WTC11 (cell line): ENCODE measurements at regions not wholly inside any gene's neighbourhood (a gene's known extent, or its start where the extent isn't known, plus 50 kb on each side); places are given as distances from the start of the nearest gene placed in this dataset.

Experiments
- ATAC-seq: fragments of 200-7000 bp; cut with Tn5 transposase; 2 replicates; pipeline ENCODE4 v1.10.0; 2021; ENCODE audit warnings: mild to moderate bottlenecking, moderate library complexity
- CTCF ChIA-PET: fragments of 300-600 bp; sonication (Branson Sonifier 250); formaldehyde crosslinking; loops from one replicate; lab custom pipeline; 2021; ENCODE audit warnings: antibody characterized with exemption; lab: Charles Lee
- POLR2A ChIA-PET: fragments of 350-600 bp; sonication (Branson Sonifier 250); formaldehyde crosslinking; loops from one replicate; lab custom pipeline; 2021; ENCODE audit warnings: antibody characterized with exemption; lab: Charles Lee
- DNase-seq: peaks from one replicate; pipeline ENCODE4 v3.0.0; 2021; ENCODE audit warnings: low spot score
- H3K27ac Mint-ChIP-seq: 2 replicates; pipeline ENCODE4 v1.8.0; 2021; ENCODE audit warnings: mixed read lengths
- H3K27me3 Mint-ChIP-seq: 2 replicates; pipeline ENCODE4 v1.8.0; 2021; ENCODE audit warnings: low read depth, mild to moderate bottlenecking, moderate library complexity, mixed read lengths
- H3K36me3 Mint-ChIP-seq: 2 replicates; pipeline ENCODE4 v1.8.0; 2021; ENCODE audit warnings: mixed read lengths
- H3K4me1 Mint-ChIP-seq: 2 replicates; pipeline ENCODE4 v1.8.0; 2022; ENCODE audit warnings: mixed read lengths
- H3K4me3 Mint-ChIP-seq: 2 replicates; pipeline ENCODE4 v1.8.0; 2021; ENCODE audit warnings: mild to moderate bottlenecking, moderate library complexity, mixed read lengths
- H3K9me3 Mint-ChIP-seq: 2 replicates; pipeline ENCODE4 v1.8.0; 2021; ENCODE audit warnings: mixed read lengths
- ATF2 ChIP-seq: sonication (generic); formaldehyde crosslinking; IDR thresholded peaks from 2 replicates; pipeline ENCODE4 v1.8.1; 2022; ENCODE audit warnings: low read depth, missing genetic modification reagents, borderline replicate concordance
- CDX4 ChIP-seq: fragments of 250-450 bp; sonication (Bioruptor Pico); IDR thresholded peaks from 2 replicates; pipeline ENCODE4 v1.9.0; 2021; ENCODE audit warnings: moderate library complexity, mild to moderate bottlenecking, inconsistent platforms, borderline replicate concordance
- ESRRA ChIP-seq: sonication (generic); formaldehyde crosslinking; IDR thresholded peaks from 2 replicates; pipeline ENCODE4 v1.8.1; 2022; ENCODE audit warnings: mild to moderate bottlenecking, missing genetic modification reagents, borderline replicate concordance
- FOXJ3 ChIP-seq: sonication (generic); formaldehyde crosslinking; IDR thresholded peaks from 2 replicates; pipeline ENCODE4 v1.9.0; 2021; ENCODE audit warnings: missing genetic modification reagents, mild to moderate bottlenecking, borderline replicate concordance
- GTF2I ChIP-seq: fragments of 250-450 bp; sonication (Bioruptor Pico); conservative IDR thresholded peaks from 2 replicates; pipeline ENCODE4 v1.4.0; 2021; ENCODE audit warnings: mild to moderate bottlenecking
- JUN ChIP-seq: sonication (generic); formaldehyde crosslinking; IDR thresholded peaks from 2 replicates; pipeline ENCODE4 v1.8.0; 2023; ENCODE audit warnings: mild to moderate bottlenecking, missing genetic modification reagents
- KAT7 ChIP-seq: sonication (generic); formaldehyde crosslinking; IDR thresholded peaks from 2 replicates; pipeline ENCODE4 v1.8.1; 2023; ENCODE audit warnings: missing genetic modification reagents, mild to moderate bottlenecking, borderline replicate concordance
- MYBL2 ChIP-seq: sonication (generic); formaldehyde crosslinking; IDR thresholded peaks from 2 replicates; pipeline ENCODE4 v1.8.1; 2023; ENCODE audit warnings: mild to moderate bottlenecking, moderate library complexity, missing genetic modification reagents
- OVOL2 ChIP-seq: fragments of 250-450 bp; sonication (Bioruptor Pico); IDR thresholded peaks from 2 replicates; pipeline ENCODE4 v1.9.0; 2021; ENCODE audit warnings: mild to moderate bottlenecking, borderline replicate concordance
- PRRX2 ChIP-seq: fragments of 250-450 bp; sonication (Bioruptor Pico); IDR thresholded peaks from 2 replicates; pipeline ENCODE4 v1.8.0; 2021; ENCODE audit warnings: mild to moderate bottlenecking
- SMAD4 ChIP-seq: sonication (generic); formaldehyde crosslinking; IDR thresholded peaks from 2 replicates; pipeline ENCODE4 v1.8.0; 2022; ENCODE audit warnings: mild to moderate bottlenecking, missing genetic modification reagents
- SOX15 ChIP-seq: fragments of 250-450 bp; sonication (Bioruptor Pico); IDR thresholded peaks from 2 replicates; pipeline ENCODE4 v1.9.0; 2021; ENCODE audit warnings: mild to moderate bottlenecking
- TEAD1 ChIP-seq: sonication (generic); formaldehyde crosslinking; IDR thresholded peaks from 2 replicates; pipeline ENCODE4 v1.8.0; 2022; ENCODE audit warnings: mild to moderate bottlenecking, missing genetic modification reagents
- TP53 ChIP-seq: sonication (generic); formaldehyde crosslinking; IDR thresholded peaks from 2 replicates; pipeline ENCODE4 v1.8.1; 2023; ENCODE audit warnings: mild to moderate bottlenecking, missing genetic modification reagents
- ZNF138 ChIP-seq: sonication (generic); formaldehyde crosslinking; conservative IDR thresholded peaks from 2 replicates; pipeline ENCODE4 v1.8.1; 2022; ENCODE audit warnings: mild to moderate bottlenecking, moderate library complexity, missing genetic modification reagents
- ZNF423 ChIP-seq: fragments of 250-450 bp; sonication (Bioruptor Pico); IDR thresholded peaks from 2 replicates; pipeline ENCODE4 v2.1.2; 2022; ENCODE audit warnings: mild to moderate bottlenecking, moderate library complexity
- ZNF671 ChIP-seq: fragments of 250-450 bp; sonication (Bioruptor Pico); IDR thresholded peaks from 2 replicates; pipeline ENCODE4 v1.8.0; 2021; ENCODE audit warnings: mild to moderate bottlenecking
- TF ChIP-seq, protein P1 (sequence below): sonication (generic); formaldehyde crosslinking; IDR thresholded peaks from 2 replicates; pipeline ENCODE4 v1.8.0; 2023; ENCODE audit warnings: missing genetic modification reagents, mild to moderate bottlenecking, borderline replicate concordance
- TF ChIP-seq, protein P2 (sequence below): sonication (generic); formaldehyde crosslinking; conservative IDR thresholded peaks from 2 replicates; pipeline ENCODE4 v1.8.1; 2022; ENCODE audit warnings: mild to moderate bottlenecking, missing genetic modification reagents
- TF ChIP-seq, protein P3 (sequence below): fragments of 250-450 bp; sonication (Bioruptor Pico); IDR thresholded peaks from 2 replicates; pipeline ENCODE4 v1.9.0; 2021; ENCODE audit warnings: mild to moderate bottlenecking

DNA sequence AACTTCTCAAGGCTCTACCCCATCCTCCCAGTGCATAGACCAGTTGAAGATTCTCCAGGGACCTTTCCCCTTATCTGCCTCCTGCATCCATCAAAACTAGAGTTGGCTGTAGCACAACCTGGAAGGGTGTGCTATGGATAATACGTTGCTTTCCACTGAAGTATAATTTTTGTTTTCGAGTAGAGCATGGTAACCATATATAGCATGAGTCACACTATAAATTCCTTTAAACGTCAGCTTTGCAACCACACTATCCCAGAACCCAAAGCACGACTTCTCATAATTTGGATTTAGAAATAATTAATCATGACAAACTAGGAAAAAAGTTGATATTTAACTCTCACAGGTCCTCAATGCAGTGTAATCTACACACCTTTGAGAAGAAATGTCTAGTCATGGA lies 138.3 kb upstream of the NBEA start (continued):
- no peak for TF ChIP-seq SMAD4

DNA sequence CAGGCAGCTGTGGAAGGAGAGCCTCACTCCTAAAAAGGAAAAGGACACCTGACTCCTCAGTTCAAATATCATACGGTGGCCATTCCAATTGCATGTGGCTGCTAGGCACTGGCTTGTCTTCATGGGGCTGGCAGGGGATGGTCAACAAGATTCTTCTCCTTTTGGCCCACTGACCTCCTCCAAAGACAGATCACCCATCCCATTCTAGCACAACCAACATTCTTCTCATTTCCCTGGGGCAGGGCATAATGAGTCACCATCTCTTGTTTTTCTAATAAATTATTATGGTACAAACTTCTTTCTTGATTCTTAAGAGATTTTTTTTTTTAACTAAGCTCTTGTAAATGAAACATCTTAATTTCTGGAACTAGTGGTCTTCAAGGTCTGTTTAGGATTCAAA lies 136.7 kb upstream of the NBEA start:
- Mint-ChIP-seq H3K36me3 (no peaks in the 10 kb centered on the region), H3K4me1 (no peaks in the 10 kb centered on the region), H3K27ac (no peak overlapping the region), H3K9me3 (no peaks in the 10 kb centered on the region), H3K4me3 (no peak overlapping the region), H3K27me3 (no peaks in the 10 kb centered on the region)
- ATAC-seq (no peak), DNase-seq (no peak)
- no peak for TF ChIP-seq JUN (CRISPR knock-in tag)
- no peak for TF ChIP-seq SMAD4
- TF ChIP-seq CDX4 = no peak
- TF ChIP-seq ZNF671 = no peak
- no peak for TF ChIP-seq ZNF423 (CRISPR knock-in tag)
- TF ChIP-seq, protein P1, sequence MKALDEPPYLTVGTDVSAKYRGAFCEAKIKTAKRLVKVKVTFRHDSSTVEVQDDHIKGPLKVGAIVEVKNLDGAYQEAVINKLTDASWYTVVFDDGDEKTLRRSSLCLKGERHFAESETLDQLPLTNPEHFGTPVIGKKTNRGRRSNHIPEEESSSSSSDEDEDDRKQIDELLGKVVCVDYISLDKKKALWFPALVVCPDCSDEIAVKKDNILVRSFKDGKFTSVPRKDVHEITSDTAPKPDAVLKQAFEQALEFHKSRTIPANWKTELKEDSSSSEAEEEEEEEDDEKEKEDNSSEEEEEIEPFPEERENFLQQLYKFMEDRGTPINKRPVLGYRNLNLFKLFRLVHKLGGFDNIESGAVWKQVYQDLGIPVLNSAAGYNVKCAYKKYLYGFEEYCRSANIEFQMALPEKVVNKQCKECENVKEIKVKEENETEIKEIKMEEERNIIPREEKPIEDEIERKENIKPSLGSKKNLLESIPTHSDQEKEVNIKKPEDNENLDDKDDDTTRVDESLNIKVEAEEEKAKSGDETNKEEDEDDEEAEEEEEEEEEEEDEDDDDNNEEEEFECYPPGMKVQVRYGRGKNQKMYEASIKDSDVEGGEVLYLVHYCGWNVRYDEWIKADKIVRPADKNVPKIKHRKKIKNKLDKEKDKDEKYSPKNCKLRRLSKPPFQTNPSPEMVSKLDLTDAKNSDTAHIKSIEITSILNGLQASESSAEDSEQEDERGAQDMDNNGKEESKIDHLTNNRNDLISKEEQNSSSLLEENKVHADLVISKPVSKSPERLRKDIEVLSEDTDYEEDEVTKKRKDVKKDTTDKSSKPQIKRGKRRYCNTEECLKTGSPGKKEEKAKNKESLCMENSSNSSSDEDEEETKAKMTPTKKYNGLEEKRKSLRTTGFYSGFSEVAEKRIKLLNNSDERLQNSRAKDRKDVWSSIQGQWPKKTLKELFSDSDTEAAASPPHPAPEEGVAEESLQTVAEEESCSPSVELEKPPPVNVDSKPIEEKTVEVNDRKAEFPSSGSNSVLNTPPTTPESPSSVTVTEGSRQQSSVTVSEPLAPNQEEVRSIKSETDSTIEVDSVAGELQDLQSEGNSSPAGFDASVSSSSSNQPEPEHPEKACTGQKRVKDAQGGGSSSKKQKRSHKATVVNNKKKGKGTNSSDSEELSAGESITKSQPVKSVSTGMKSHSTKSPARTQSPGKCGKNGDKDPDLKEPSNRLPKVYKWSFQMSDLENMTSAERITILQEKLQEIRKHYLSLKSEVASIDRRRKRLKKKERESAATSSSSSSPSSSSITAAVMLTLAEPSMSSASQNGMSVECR (CRISPR knock-in tag) = no peak
- TF ChIP-seq FOXJ3 (CRISPR knock-in tag) = no peak
- no peak for TF ChIP-seq SOX15 (CRISPR knock-in tag)
- ChIA-PET CTCF (no interaction called here), POLR2A (no interaction called here)

- ChIA-PET POLR2A (no interaction called here), CTCF (no interaction called here)
- H3K4me3 Mint-ChIP-seq = no peak overlapping the region
- H3K36me3 Mint-ChIP-seq = peaks cover 23% of the 10 kb centered on the region
- H3K9me3 Mint-ChIP-seq = peaks cover 29% of the 10 kb centered on the region
- TF ChIP-seq JUN (CRISPR knock-in tag) (no peak), OVOL2 (CRISPR knock-in tag) (no peak), TEAD1 (CRISPR knock-in tag) (no peak)
- TF ChIP-seq, protein P2, sequence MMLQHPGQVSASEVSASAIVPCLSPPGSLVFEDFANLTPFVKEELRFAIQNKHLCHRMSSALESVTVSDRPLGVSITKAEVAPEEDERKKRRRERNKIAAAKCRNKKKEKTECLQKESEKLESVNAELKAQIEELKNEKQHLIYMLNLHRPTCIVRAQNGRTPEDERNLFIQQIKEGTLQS = no peak
- H3K27ac Mint-ChIP-seq = no peak overlapping the region
- no peak for DNase-seq
- no peak for ATAC-seq
- H3K27me3 Mint-ChIP-seq = no peaks in the 10 kb centered on the region; the same call in 1 of the 2 replicates
- H3K4me1 Mint-ChIP-seq = no peaks in the 10 kb centered on the region
These were observed 133.4 kb upstream of the NBEA start for GRCh38 chr13:34808649-34809048.

GRCh38 chr13:34810996-34811395 lies 131.1 kb upstream of the NBEA start:
- DNase-seq = no peak
- H3K9me3 Mint-ChIP-seq = peaks cover 34% of the 10 kb centered on the region
- peaks cover 23% of the 10 kb centered on the region for H3K36me3 Mint-ChIP-seq
- no peak for TF ChIP-seq CDX4
- no peak for TF ChIP-seq JUN (CRISPR knock-in tag)
- TF ChIP-seq, all 79 proteins: peak for 0
- CTCF ChIA-PET = no interaction called here
- Mint-ChIP-seq H3K27ac (no peak overlapping the region), H3K27me3 (no peaks in the 10 kb centered on the region; the same call in 1 of the 2 replicates), H3K4me1 (peaks cover 9% of the 10 kb centered on the region), H3K4me3 (no peak overlapping the region)
- POLR2A ChIA-PET = no interaction called here
- no peak for ATAC-seq

- Mint-ChIP-seq H3K9me3 (peaks cover 34% of the 10 kb centered on the region), H3K36me3 (peaks cover 23% of the 10 kb centered on the region), H3K27me3 (no peaks in the 10 kb centered on the region; the same call in 1 of the 2 replicates), H3K4me3 (peak overlapping the region; percentile 8; the same call in 1 of the 2 replicates), H3K27ac (peak overlapping the region; percentile 88), H3K4me1 (peaks cover 28% of the 10 kb centered on the region)
- DNase-seq = no peak
- no peak for ATAC-seq
- POLR2A ChIA-PET = no interaction called here
- CTCF ChIA-PET = no interaction called here
- no peak for TF ChIP-seq ATF2 (CRISPR knock-in tag)
- no peak for TF ChIP-seq MYBL2
- no peak for TF ChIP-seq CDX4
- no peak for TF ChIP-seq FOXJ3 (CRISPR knock-in tag)
- TF ChIP-seq, protein P3, sequence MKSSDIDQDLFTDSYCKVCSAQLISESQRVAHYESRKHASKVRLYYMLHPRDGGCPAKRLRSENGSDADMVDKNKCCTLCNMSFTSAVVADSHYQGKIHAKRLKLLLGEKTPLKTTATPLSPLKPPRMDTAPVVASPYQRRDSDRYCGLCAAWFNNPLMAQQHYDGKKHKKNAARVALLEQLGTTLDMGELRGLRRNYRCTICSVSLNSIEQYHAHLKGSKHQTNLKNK = no peak
- no peak for TF ChIP-seq PRRX2 (CRISPR knock-in tag)
- no peak for TF ChIP-seq ESRRA (CRISPR knock-in tag)
- no peak for TF ChIP-seq ZNF423 (CRISPR knock-in tag)
- no peak for TF ChIP-seq KAT7 (CRISPR knock-in tag)
- no peak for TF ChIP-seq ZNF138
- TF ChIP-seq GTF2I (CRISPR knock-in tag) = no peak
- no peak for TF ChIP-seq TP53 (CRISPR knock-in tag)
These were observed 126.5 kb upstream of the NBEA start for GRCh38 chr13:34815526-34815925.
